HG03066 (cell line): ENCODE measurements at regions not wholly inside any gene's neighbourhood (a gene's known extent, or its start where the extent isn't known, plus 50 kb on each side); places are given as distances from the start of the nearest gene placed in this dataset.
A peak's percentile ranks its signal among the peaks of the same experiment; 100 is the strongest.

Experiments
- ATAC-seq: cut with Tn5 transposase; IDR thresholded peaks from one replicate; pipeline ENCODE4 v1.9.1; 2021; ENCODE audit warnings: low read depth; ENCODE audit not compliant: unreplicated experiment

GRCh38 chr4:15215109-15215508, 212.7 kb upstream of the C1QTNF7 start:
- no peak for ATAC-seq

GRCh38 chr4:15226203-15226602, 201.6 kb upstream of the C1QTNF7 start:
- ATAC-seq, result no peak

- peak; percentile 80 for ATAC-seq
Observed at GRCh38 chr4:15231265-15232091, 196.4 kb upstream of the C1QTNF7 start.

DNA sequence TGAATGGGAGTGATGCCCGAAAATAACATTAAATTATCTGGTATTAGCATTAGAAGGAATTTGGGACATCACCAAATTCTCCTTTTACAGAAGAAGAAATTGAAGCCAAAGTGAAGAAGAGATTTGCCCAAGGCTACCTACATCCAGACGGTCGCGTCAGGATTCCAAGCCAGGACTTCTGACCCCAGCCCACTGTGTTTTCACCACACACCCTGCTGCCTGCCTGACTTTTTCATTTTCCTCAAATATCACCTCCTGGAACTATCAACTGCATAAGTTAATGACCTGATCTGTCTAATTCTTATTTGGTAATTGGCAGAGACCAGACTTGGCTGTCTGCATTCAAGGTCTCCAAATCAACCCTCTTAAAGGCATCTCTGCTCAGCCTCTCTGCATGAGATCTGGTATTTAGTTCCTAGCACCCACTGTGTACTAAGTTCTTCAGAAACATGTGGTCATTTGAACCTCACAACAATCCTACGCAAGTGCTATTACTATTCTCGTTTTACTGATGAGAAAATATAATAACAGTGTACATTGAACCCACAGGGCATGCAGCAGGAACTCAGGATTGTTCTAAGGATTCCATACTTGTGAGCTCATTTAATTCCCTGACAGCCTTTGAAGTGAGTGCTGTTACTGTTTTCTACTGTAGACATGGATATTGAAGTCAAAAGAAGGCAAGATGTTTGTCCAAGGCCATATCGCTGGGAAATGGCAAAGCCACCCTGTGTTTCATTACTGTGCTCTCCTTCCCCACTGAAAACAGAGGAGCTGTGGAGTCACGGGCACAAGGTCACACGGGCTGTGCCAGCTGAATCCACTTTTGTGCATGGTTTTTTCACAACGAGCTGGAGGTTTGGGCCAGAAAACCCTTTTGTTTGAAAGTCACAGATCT, 195.2 kb upstream of the C1QTNF7 start:
- no peak for ATAC-seq

- no peak for ATAC-seq
Observed at GRCh38 chr4:15233264-15233597, 194.6 kb upstream of the C1QTNF7 start.

DNA sequence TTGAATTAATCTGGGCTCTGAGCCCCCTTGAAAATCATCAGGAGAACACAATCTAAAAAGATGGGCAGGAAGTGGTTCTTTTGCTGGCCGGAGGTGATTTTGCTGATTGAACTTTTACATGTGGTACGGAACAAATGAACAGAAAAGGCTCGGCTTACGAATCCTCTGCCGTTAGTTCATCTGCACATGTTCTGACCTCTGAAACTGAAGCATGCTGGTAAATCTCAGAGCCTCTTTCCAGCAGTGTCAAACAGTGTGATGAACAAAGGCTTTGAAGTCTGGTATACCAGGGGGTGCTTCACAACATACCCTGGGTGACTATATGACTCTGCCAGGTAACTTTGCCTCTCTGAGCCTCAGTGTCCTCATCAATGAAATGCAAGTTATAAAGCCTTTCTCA, 194.2 kb upstream of the C1QTNF7 start:
- peak; percentile 46 for ATAC-seq

GRCh38 chr4:15234116-15234855, 193.5 kb upstream of the C1QTNF7 start:
- no peak for ATAC-seq

DNA sequence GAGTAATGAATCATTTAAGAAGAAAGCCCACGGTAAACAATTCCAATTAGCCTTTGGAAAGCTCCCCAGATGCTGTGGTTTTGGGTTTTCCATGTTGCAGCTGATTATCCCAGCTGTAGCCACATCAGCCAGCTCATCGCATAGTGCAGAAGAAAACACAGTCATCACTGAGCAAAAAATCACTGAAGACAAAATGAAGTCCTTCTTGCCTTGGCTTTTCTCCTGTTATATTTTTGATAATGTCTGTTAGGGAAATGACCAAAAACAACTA, 193.0 kb upstream of the C1QTNF7 start:
- no peak for ATAC-seq

GRCh38 chr4:15235135-15235534, 192.7 kb upstream of the C1QTNF7 start:
- no peak for ATAC-seq

DNA sequence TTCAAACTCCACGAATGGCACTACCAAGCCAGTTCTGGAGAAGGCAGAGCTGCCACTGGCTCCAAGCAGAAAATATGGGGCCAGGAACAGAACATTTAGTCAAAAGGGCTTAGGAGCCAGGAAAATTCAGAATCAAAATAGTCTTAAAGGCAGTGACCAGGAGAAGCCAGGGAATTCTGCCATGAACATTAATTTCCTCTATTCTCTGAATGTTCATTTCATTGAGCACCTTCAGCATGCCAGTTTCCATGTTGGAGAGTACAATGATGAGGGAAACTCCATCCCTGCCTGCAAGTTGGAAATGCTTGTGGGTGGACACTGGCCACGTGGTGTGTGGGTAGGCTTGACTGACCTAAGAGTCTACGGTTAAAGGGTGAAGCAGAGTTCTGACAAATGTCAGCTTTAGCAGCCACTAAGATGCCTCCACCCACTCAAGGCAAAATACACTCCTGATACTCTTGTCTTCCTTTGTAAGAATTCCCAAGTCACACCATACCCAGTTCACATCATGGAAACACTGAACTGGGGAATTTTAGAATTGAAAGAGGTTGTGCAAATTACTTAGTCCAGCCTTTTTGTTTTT, 190.1 kb upstream of the C1QTNF7 start:
- no peak for ATAC-seq

- no peak for ATAC-seq
Observed at GRCh38 chr4:15238720-15239119, 189.1 kb upstream of the C1QTNF7 start.

DNA sequence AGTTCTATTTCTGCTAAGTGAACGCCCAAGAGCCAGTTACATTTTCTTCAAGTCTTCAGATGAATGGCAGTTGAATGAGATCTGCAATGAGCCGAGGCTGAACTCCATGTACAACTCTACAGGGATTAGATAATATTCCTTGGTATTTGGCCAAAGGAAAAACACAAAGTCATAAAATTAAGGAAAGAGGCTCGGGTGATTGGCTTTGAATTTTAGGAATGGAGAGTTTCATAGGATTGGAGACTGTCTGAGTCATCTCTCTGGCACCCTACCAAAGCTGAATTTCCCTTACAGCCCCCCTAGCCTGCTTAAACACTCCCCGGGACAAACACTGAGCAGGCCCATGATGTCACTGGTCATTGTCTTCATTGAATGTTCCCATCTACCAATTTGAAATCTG, 188.0 kb upstream of the C1QTNF7 start:
- no peak for ATAC-seq

- no peak for ATAC-seq
Observed at GRCh38 chr4:15240764-15241163, 187.1 kb upstream of the C1QTNF7 start.

GRCh38 chr4:15242021-15242420, 185.8 kb upstream of the C1QTNF7 start:
- no peak for ATAC-seq

- ATAC-seq, result no peak
Observed at GRCh38 chr4:15244354-15244753, 183.5 kb upstream of the C1QTNF7 start.

DNA sequence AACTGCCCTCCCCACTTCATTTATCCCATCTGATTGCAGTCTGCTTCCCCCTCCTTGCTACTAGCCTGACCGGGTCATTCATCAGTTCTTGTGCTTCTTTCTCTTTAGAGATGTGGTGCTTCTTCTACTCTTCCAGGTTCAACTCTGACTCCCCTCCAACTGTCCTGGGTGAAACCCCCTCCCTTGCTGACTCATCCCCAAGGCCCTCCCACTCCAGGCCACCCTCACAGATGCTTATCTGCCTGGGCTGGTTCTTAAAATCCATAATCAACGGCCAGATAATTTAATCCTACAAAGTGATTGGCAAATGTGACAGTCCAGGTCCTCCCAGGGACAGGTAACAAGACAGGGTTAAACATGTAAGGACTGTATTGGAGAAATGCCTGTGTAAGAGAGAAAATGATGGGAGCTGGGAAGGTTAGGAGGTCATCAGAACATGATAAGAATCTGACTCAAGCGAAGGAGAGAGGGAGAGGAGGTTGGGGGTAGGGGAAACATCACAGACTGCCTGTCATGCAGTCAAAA, 182.8 kb upstream of the C1QTNF7 start:
- no peak for ATAC-seq

DNA sequence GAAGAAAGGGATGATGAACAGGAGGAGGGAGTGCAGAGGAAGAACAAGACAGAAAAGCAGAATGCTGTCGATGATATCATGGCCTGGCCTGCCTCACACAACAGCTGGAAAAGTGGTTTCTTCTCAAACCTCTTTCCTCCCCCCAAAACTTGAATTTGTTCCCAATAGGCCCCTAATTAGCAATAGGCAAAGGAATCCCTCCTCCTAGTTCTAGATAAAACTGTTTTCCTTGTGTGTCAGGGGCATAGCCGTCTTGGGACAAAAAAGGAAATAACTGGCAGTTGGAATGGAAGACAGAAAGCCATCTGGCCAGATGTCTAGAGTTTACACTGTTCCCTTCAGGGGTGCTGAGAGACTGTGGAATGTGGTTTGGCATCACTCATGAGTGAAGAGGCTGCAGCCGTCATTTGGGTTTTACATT, 177.8 kb upstream of the C1QTNF7 start:
- no peak for ATAC-seq

- ATAC-seq, result peak; percentile 66
Observed at GRCh38 chr4:15253349-15253748, 174.5 kb upstream of the C1QTNF7 start.

DNA sequence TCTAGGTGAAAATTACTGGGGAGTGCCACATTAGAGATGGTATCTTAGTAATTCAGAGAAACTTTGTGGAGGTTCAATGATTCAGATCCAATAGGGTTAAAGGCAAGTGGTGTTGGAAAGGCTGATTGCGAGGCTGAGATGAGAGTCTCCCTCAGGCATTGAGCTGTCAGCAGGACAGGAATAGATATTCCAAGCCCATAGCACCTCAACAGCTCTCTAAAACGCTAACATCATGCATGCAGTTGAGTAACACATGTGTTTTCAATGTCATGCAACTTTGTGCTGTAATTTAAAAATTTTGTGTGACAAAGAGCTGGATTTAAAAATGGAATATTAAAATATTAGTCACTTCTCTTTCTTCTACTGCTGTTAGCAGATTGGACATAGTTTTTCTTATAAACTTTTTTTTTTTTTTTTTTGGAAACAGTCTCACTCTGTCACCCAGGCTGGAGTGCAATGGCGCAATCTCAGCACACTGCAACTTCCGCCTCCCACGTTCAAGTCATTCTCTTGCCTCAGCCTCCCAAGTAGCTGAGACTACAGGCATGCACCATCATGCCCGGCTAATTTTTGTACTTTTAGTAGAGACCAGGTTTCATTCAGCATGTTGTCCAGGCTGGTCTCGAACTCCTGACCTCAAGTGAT, 173.5 kb upstream of the C1QTNF7 start:
- ATAC-seq, result no peak

- no peak for ATAC-seq
Observed at GRCh38 chr4:15255537-15255936, 172.3 kb upstream of the C1QTNF7 start.
